ENCODE measurements at regions not wholly inside any gene's neighbourhood (a gene's known extent, or its start where the extent isn't known, plus 50 kb on each side); places are given as distances from the start of the nearest gene placed in this dataset.

- H3K4me3 ChIP-seq (replicated peaks in 1 of 3; ENCODE audit: insufficient read depth in 1 of 3, low read depth in 2 of 3, low read length in 3 of 3), result no peak overlapping the region
- peaks cover 64% of the 10 kb centered on the region for H3K9me3 ChIP-seq (ENCODE audit: low read length)
- H4K20me1 ChIP-seq (ENCODE audit: insufficient read depth, low read length), result no peaks in the 10 kb centered on the region
- no peaks in the 10 kb centered on the region for H3K4me1 ChIP-seq (ENCODE audit: insufficient read depth, low read length)
- intact Hi-C loops (cut with micrococcal nuclease; ENCODE audit: unreplicated experiment) (no loop called here), in situ Hi-C loops (cut with HindIII; ENCODE audit: extremely low pct_ligation_motif_present, low pct_unique_long_range_greater_than_20kb) (no loop called here)
- H3K27ac ChIP-seq (ENCODE audit: extremely low read length, insufficient read depth, low read length), result no peak overlapping the region
- no peak overlapping the region for H3K4me2 ChIP-seq (ENCODE audit: low read depth, low read length)
- POLR2A ChIA-PET, result no interaction called here
- H3K36me3 ChIP-seq (replicated peaks in 1 of 2; ENCODE audit: control insufficient read depth in 1 of 2, insufficient read depth in 2 of 2, low read length in 2 of 2), result no peaks in the 10 kb centered on the region
- no peaks in the 10 kb centered on the region for H3K27me3 ChIP-seq (ENCODE audit: control insufficient read depth in 1 of 2, insufficient read depth in 2 of 2, low read length in 2 of 2)
- no peak overlapping the region for H3K9ac ChIP-seq (ENCODE audit: insufficient read depth, low read depth, low read length)
- no peaks in the 10 kb centered on the region for H3K79me2 ChIP-seq (ENCODE audit: insufficient read depth, low read length)
- BruUV-seq (replicated peaks), result no TSS peak
- DNase-seq (ENCODE audit: low spot score) (no peak), FAIRE-seq (no peak), ATAC-seq (no peak)
- TF ChIP-seq, protein P1, sequence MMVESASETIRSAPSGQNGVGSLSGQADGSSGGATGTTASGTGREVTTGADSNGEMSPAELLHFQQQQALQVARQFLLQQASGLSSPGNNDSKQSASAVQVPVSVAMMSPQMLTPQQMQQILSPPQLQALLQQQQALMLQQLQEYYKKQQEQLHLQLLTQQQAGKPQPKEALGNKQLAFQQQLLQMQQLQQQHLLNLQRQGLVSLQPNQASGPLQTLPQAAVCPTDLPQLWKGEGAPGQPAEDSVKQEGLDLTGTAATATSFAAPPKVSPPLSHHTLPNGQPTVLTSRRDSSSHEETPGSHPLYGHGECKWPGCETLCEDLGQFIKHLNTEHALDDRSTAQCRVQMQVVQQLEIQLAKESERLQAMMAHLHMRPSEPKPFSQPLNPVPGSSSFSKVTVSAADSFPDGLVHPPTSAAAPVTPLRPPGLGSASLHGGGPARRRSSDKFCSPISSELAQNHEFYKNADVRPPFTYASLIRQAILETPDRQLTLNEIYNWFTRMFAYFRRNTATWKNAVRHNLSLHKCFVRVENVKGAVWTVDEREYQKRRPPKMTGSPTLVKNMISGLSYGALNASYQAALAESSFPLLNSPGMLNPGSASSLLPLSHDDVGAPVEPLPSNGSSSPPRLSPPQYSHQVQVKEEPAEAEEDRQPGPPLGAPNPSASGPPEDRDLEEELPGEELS (CRISPR knock-in tag; IDR thresholded peaks at IDR 0.05), result no peak
- TF ChIP-seq REL (CRISPR knock-in tag; conservative IDR thresholded peaks at IDR 0.05) (no peak), RAD51 (IDR thresholded peaks at IDR 0.05; ENCODE audit: borderline replicate concordance) (peak; percentile 50; the same call in 1 of the 2 replicates), ZNF775 (CRISPR knock-in tag; IDR thresholded peaks at IDR 0.05; ENCODE audit: borderline replicate concordance) (no peak)
- WGBS (ENCODE audit: low lambda C conversion rate), result under 1% methylated on average over 6 of the region's 6 CpGs
- CTCF ChIA-PET (ENCODE audit: low intra/inter-chr PET ratio, low total read pairs), result no interaction called here
- no peak overlapping the region for H2AFZ ChIP-seq (ENCODE audit: low read length)
These were observed 295.9 kb upstream of the ADGRL4 start for GRCh38 chr1:79302380-79302930.

GRCh38 chr1:79295967-79296366, 289.4 kb upstream of the ADGRL4 start:
- intact Hi-C loops (cut with micrococcal nuclease; ENCODE audit: unreplicated experiment) (no loop called here), in situ Hi-C loops (cut with HindIII; ENCODE audit: extremely low pct_ligation_motif_present, low pct_unique_long_range_greater_than_20kb) (no loop called here)
- Histone ChIP-seq H3K4me2 (ENCODE audit: low read depth, low read length) (no peak overlapping the region), H4K20me1 (ENCODE audit: insufficient read depth, low read length) (no peaks in the 10 kb centered on the region), H2AFZ (ENCODE audit: low read length) (no peak overlapping the region), H3K27me3 (ENCODE audit: control insufficient read depth in 1 of 2, insufficient read depth in 2 of 2, low read length in 2 of 2) (no peaks in the 10 kb centered on the region), H3K79me2 (ENCODE audit: insufficient read depth, low read length) (no peaks in the 10 kb centered on the region), H3K4me1 (ENCODE audit: insufficient read depth, low read length) (no peaks in the 10 kb centered on the region), H3K9ac (ENCODE audit: insufficient read depth, low read depth, low read length) (no peak overlapping the region), H3K27ac (ENCODE audit: extremely low read length, insufficient read depth, low read length) (no peak overlapping the region), H3K36me3 (replicated peaks in 1 of 2; ENCODE audit: control insufficient read depth in 1 of 2, insufficient read depth in 2 of 2, low read length in 2 of 2) (no peaks in the 10 kb centered on the region), H3K4me3 (replicated peaks in 1 of 3; ENCODE audit: insufficient read depth in 1 of 3, low read depth in 2 of 3, low read length in 3 of 3) (no peak overlapping the region), H3K9me3 (ENCODE audit: low read length) (peaks cover 72% of the 10 kb centered on the region)
- no peak for FAIRE-seq
- TF ChIP-seq ZNF75D (CRISPR knock-in tag; IDR thresholded peaks at IDR 0.05; ENCODE audit: borderline replicate concordance) (no peak), CEBPB (IDR thresholded peaks at IDR 0.05; ENCODE audit: borderline replicate concordance, low read depth, low read length) (peak; percentile 24; the same call in 1 of the 2 replicates)
- ChIA-PET CTCF (ENCODE audit: low intra/inter-chr PET ratio, low total read pairs) (no interaction called here), POLR2A (no interaction called here)
- ATAC-seq, result no peak
- no TSS peak for BruUV-seq (replicated peaks)
- WGBS (ENCODE audit: low lambda C conversion rate), result 11% methylated on average over 3 of the region's 3 CpGs
- no peak for DNase-seq (ENCODE audit: low spot score)

Measured in HepG2 (cell line).